Esophagus squamous epithelium (tissue), 5 donors: ENCODE measurements at regions not wholly inside any gene's neighbourhood (a gene's known extent, or its start where the extent isn't known, plus 50 kb on each side); places are given as distances from the start of the nearest gene placed in this dataset.

Source experiments
- DNase-seq: peaks from one replicate; lab custom pipeline; 2025; lab: John Stamatoyannopoulos, UW
- H3K27ac ChIP-seq, 4 donors: fragments of 200-600 bp; sonication (generic); one replicate each; pipeline ENCODE4 v1.5.1; 2016 to 2019; ENCODE audit warnings: mild to moderate bottlenecking in 1 of 4
- H3K27me3 ChIP-seq, 4 donors: fragments of 200-600 bp; sonication (generic); 1 replicate in 3 of 4; 2 replicates in 1 of 4; pipeline versions ENCODE4 v1.5.1 to v1.6.0; 2017 to 2021; ENCODE audit warnings: antibody characterized with exemption in 1 of 4
- H3K36me3 ChIP-seq, 3 donors: fragments of 200-600 bp; sonication (generic); one replicate each; pipeline ENCODE4 v1.5.1; 2016 to 2019
- H3K4me1 ChIP-seq, 3 donors: fragments of 200-600 bp; sonication (generic); one replicate each; pipeline ENCODE4 v1.5.1; 2017 to 2019
- H3K4me3 ChIP-seq, 4 donors: fragments of 200-600 bp; sonication (generic); 1 replicate in 3 of 4; 2 replicates in 1 of 4; pipeline ENCODE4 v1.5.1; 2016 to 2019; ENCODE audit warnings: mild to moderate bottlenecking in 2 of 4, moderate library complexity in 1 of 4
- H3K9me3 ChIP-seq, 3 donors: fragments of 200-600 bp; sonication (generic); one replicate each; pipeline ENCODE4 v1.5.1; 2016 to 2019
- POLR2A ChIP-seq, 4 donors: fragments of 450-650 bp; IDR thresholded peaks; one replicate each; pipeline ENCODE4 v1.6.1; 2017; ENCODE audit warnings: antibody characterized with exemption in 4 of 4, mild to moderate bottlenecking in 4 of 4, moderate library complexity in 3 of 4
- WGBS, 2 donors: methylation state at CpG; one replicate each; pipeline ENCODE4 v1.1.5; 2018; 5-methylcytosine and 5-hydroxymethylcytosine counted together
- intact Hi-C: fragments of 100-400 bp; cut with DNase I; formaldehyde crosslinking; loops from one replicate; pipeline ENCODE4 v1.15.0; 2022
- TF ChIP-seq, protein P1 (sequence below), 6 experiments: fragments of 450-650 bp in 4 of 6; fragments of 200-600 bp in 2 of 6; sonication (generic) in 2 of 6; IDR thresholded peaks; one replicate each; pipeline ENCODE4 v1.5.1; 2016 to 2019; ENCODE audit warnings: antibody characterized with exemption in 6 of 6, mild to moderate bottlenecking in 4 of 6, moderate library complexity in 4 of 6
- donor health status: DM: yes; HTN: yes; CAD: no.

DNA sequence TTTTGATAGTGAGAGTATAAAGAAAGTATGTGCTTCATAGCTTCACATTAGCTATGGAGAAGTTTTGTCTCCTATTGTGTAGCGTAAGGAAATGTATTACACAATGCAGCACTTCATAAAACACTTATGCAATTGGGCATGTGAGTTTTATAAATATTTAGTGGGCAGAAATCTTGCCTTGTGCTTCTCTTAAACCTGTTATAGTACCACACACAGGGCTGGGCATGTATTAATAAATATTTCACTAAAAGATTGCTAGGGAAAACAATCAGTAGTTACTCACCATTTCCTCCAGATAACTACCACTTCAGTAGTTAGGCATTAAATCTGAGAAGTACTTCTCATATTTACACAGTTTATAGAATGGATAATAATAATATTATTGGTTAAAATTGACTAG is 1080.8 kb upstream of the PIK3C3 start:
- no peak for DNase-seq
- 50 to 70% methylated on average over 1 of the region's 1 CpG for WGBS, 2 donors
- intact Hi-C loops = no loop called here

DNA sequence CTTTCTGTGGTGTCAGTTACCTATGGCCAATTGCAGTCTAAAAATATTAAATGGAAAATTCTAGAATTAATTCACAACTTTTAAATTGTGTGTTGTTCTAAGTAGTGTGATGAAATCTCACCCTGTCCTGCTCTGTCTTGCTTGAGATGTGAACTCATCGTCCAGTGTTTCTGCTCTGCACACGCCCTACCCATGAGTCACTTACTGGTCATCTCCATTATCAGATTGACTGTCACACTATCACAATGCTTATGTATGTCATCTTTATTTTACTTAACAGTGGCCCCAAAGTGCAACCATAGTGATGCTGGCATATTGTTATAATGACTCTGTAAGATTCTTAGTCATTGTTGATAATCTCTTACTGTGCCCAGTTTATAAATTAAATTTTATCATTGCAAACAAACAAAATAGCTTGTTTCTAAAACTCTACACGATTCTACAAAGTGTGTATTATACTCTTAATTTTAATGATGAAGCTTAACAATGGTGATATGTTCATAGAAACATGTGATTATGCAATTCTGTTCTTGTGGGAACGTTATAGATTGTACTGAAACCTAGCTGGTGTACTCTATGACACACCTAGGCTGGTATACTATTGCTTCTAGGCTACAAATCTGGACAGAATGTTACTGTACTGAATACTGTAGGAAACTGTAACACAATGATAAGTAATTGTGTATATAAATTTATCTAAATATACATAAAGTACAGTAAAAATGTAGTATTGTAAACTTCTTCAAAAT is 1086.8 kb upstream of the PIK3C3 start:
- intact Hi-C loops = no loop called here

More for the DNA sequence above, 1080.8 kb upstream of the PIK3C3 start:
- Histone ChIP-seq H3K4me1 (no peaks in the 10 kb centered on the region), H3K27me3 (no peaks in the 10 kb centered on the region), H3K27ac (no peak overlapping the region), H3K4me3 (no peak overlapping the region), H3K9me3 (no peaks in the 10 kb centered on the region), H3K36me3 (no peaks in the 10 kb centered on the region)
- TF ChIP-seq, protein P1, sequence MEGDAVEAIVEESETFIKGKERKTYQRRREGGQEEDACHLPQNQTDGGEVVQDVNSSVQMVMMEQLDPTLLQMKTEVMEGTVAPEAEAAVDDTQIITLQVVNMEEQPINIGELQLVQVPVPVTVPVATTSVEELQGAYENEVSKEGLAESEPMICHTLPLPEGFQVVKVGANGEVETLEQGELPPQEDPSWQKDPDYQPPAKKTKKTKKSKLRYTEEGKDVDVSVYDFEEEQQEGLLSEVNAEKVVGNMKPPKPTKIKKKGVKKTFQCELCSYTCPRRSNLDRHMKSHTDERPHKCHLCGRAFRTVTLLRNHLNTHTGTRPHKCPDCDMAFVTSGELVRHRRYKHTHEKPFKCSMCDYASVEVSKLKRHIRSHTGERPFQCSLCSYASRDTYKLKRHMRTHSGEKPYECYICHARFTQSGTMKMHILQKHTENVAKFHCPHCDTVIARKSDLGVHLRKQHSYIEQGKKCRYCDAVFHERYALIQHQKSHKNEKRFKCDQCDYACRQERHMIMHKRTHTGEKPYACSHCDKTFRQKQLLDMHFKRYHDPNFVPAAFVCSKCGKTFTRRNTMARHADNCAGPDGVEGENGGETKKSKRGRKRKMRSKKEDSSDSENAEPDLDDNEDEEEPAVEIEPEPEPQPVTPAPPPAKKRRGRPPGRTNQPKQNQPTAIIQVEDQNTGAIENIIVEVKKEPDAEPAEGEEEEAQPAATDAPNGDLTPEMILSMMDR (IDR thresholded peaks at IDR 0.05) = no peak
- TF ChIP-seq POLR2A (IDR thresholded peaks at IDR 0.05) = no peak

DNA sequence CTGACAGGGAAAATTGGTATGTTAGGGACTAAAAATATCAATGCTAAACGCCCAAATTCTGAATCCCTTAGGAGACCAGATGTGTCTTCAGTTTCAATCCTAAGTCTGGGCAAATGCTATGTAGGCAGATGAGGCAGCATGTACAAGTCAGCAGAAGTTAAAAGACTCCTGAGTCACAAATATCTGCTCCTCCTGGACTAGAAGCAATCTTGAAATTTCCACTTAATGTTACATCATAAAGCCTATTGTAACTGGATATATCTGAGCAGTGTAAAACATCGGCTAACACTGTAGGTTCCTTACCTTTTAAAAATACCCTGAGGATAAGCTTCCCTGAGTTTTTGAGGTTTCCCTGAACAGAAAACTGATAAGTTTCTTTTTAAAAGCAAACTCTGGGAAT is 1087.6 kb upstream of the PIK3C3 start:
- WGBS, 2 donors = 48 to 68% methylated on average over 2 of the region's 2 CpGs
- TF ChIP-seq POLR2A (IDR thresholded peaks at IDR 0.05) = no peak
- TF ChIP-seq, protein P1 (IDR thresholded peaks at IDR 0.05) = no peak
- H3K27ac ChIP-seq = no peak overlapping the region
- no peaks in the 10 kb centered on the region for H3K36me3 ChIP-seq
- DNase-seq = no peak
- intact Hi-C loops = no loop called here
- no peaks in the 10 kb centered on the region for H3K27me3 ChIP-seq
- H3K4me3 ChIP-seq = no peak overlapping the region
- no peaks in the 10 kb centered on the region for H3K4me1 ChIP-seq
- no peaks in the 10 kb centered on the region for H3K9me3 ChIP-seq

More for the DNA sequence above, 1086.8 kb upstream of the PIK3C3 start:
- Histone ChIP-seq H3K4me1 (no peaks in the 10 kb centered on the region), H3K36me3 (no peaks in the 10 kb centered on the region), H3K27ac (no peak overlapping the region), H3K9me3 (no peaks in the 10 kb centered on the region), H3K27me3 (no peaks in the 10 kb centered on the region), H3K4me3 (no peak overlapping the region)
- 32% methylated on average over 4 of the region's 4 CpGs for WGBS, 2 donors
- DNase-seq = no peak
- TF ChIP-seq, protein P1 (IDR thresholded peaks at IDR 0.05) = no peak
- TF ChIP-seq POLR2A (IDR thresholded peaks at IDR 0.05) = no peak

DNA sequence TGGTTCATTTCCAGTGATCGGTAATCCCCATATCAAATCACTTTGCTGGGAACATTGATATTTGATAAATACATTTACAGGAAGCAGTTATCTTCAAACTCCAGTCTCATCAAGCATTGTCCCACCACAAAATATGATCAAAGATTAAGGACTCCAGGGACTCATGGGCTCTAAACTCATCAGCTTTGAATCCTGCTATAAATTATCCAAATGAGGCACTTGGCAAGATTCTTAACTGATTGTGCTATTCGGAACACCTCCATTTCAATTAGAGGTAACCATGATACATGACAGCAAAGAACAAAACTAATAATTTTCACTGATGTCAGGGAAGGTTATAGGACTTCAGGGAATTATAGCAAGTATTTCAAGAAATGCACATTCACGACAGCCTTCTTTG is 1088.1 kb upstream of the PIK3C3 start:
- TF ChIP-seq, protein P1 (IDR thresholded peaks at IDR 0.05) = no peak
- no peak for TF ChIP-seq POLR2A (IDR thresholded peaks at IDR 0.05)
- Histone ChIP-seq H3K4me1 (no peaks in the 10 kb centered on the region), H3K9me3 (no peaks in the 10 kb centered on the region), H3K36me3 (no peaks in the 10 kb centered on the region), H3K27ac (no peak overlapping the region), H3K27me3 (no peaks in the 10 kb centered on the region), H3K4me3 (no peak overlapping the region)
- 91 to 93% methylated on average over 3 of the region's 3 CpGs for WGBS, 2 donors
- no peak for DNase-seq
- intact Hi-C loops = no loop called here

DNA sequence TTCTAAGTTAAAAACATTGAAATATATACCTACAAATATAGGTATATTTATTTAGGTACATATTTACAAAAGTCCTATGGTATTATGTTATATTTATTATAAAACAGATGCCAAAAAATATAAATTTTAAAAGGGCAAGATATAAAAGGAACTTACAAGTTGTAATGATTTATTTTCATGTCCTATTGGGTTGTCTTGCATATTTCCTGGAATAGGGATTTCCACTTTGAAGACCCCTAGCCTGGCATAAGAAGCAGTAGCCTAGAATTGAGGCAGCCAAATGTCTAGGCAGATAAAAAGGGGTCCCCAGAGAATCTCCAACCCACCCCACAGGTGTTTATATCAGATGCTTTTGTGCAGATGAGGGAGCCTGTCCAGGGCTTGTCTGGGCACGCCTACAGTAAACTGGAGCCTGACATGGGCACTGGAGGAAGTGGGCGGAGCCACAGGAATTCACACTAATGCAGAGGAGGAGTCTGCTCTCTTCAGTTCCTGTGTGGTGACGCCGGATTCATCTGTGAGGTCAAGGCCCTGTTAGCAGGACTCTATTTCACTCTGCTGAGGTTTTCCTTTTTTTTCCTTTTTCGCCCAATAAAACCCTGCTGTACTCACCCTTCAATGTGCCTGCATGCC is 1088.9 kb upstream of the PIK3C3 start:
- no peak overlapping the region for H3K27ac ChIP-seq
- no peak for DNase-seq
- intact Hi-C loops = no loop called here
- TF ChIP-seq POLR2A (IDR thresholded peaks at IDR 0.05) = no peak
- WGBS, 2 donors = 73 to 78% methylated on average over 5 of the region's 5 CpGs
- H3K36me3 ChIP-seq = no peaks in the 10 kb centered on the region
- H3K4me3 ChIP-seq = no peak overlapping the region
- H3K9me3 ChIP-seq = no peaks in the 10 kb centered on the region
- H3K4me1 ChIP-seq = no peaks in the 10 kb centered on the region
- no peaks in the 10 kb centered on the region for H3K27me3 ChIP-seq
